MM.1S (cell line): ENCODE measurements at regions not wholly inside any gene's neighbourhood (a gene's known extent, or its start where the extent isn't known, plus 50 kb on each side); places are given as distances from the start of the nearest gene placed in this dataset.

Experiments used
- EZH2 ChIP-seq: fragments of 300-600 bp; sonication (generic); optimal IDR thresholded peaks from 2 replicates; pipeline ENCODE3; 2017; ENCODE audit warnings: low read depth, mild to moderate bottlenecking, antibody characterized with exemption, low read length, mixed read lengths
- EZH2phosphoT487 ChIP-seq: fragments of 300-600 bp; sonication (generic); IDR thresholded peaks from 2 replicates; pipeline ENCODE4 v1.6.1; 2018; ENCODE audit warnings: antibody characterized with exemption, low read length
- TF ChIP-seq, protein P1 (sequence below): fragments of 300-600 bp; sonication (generic); IDR thresholded peaks from 2 replicates; pipeline ENCODE4 v1.5.1; 2016; ENCODE audit warnings: antibody characterized with exemption, low read length, mixed read lengths

GRCh38 chr1:57722285-57722978 is 298.6 kb upstream of the DAB1 start:
- TF ChIP-seq, protein P1, sequence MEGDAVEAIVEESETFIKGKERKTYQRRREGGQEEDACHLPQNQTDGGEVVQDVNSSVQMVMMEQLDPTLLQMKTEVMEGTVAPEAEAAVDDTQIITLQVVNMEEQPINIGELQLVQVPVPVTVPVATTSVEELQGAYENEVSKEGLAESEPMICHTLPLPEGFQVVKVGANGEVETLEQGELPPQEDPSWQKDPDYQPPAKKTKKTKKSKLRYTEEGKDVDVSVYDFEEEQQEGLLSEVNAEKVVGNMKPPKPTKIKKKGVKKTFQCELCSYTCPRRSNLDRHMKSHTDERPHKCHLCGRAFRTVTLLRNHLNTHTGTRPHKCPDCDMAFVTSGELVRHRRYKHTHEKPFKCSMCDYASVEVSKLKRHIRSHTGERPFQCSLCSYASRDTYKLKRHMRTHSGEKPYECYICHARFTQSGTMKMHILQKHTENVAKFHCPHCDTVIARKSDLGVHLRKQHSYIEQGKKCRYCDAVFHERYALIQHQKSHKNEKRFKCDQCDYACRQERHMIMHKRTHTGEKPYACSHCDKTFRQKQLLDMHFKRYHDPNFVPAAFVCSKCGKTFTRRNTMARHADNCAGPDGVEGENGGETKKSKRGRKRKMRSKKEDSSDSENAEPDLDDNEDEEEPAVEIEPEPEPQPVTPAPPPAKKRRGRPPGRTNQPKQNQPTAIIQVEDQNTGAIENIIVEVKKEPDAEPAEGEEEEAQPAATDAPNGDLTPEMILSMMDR, result no peak
- no peak for TF ChIP-seq EZH2
- no peak for TF ChIP-seq EZH2phosphoT487
